ENCODE measurements at regions not wholly inside any gene's neighbourhood (a gene's known extent, or its start where the extent isn't known, plus 50 kb on each side); places are given as distances from the start of the nearest gene placed in this dataset.

- no peak for DNase-seq
- H2BK12ac ChIP-seq (ENCODE audit: insufficient read length, low read depth, low read length): no peak overlapping the region
- 0 out of 7 replicates have a peak overlapping the region, but pooled peaks of 1 of the 3 experiments have one; percentile 30 for H3K27ac Mint-ChIP-seq
- H3K27me3 ChIP-seq (ENCODE audit: insufficient read depth, low read length): no peaks in the 10 kb centered on the region
- no peak overlapping the region for H3K23ac ChIP-seq (ENCODE audit: insufficient read length, low read depth, low read length)
- H4K5ac ChIP-seq (ENCODE audit: insufficient read length, low read depth, low read length): no peak overlapping the region
- no peaks in the 10 kb centered on the region for H3K9me3 Mint-ChIP-seq
- H3K9ac ChIP-seq (ENCODE audit: extremely low read depth, insufficient read length, low read length): no peak overlapping the region
- no peaks in the 10 kb centered on the region for H4K20me1 ChIP-seq (ENCODE audit: control insufficient read depth, insufficient read depth, insufficient read length)
- no peak overlapping the region for H2AFZ ChIP-seq (ENCODE audit: low read length)
- no peak overlapping the region for H3K4me3 Mint-ChIP-seq
- H3K27ac ChIP-seq (ENCODE audit: insufficient read length, low read depth, low read length): no peak overlapping the region
- H2BK15ac ChIP-seq (ENCODE audit: low read depth, low read length): no peak overlapping the region
- WGBS (ENCODE audit: extremely low coverage, insufficient read length, low lambda C conversion rate): no CpG with 5 or more reads among the region's 2 CpGs
- H3K14ac ChIP-seq (ENCODE audit: insufficient read depth, low read length): no peak overlapping the region
- no peaks in the 10 kb centered on the region for H3K36me3 Mint-ChIP-seq (ENCODE audit: insufficient read depth in 1 of 3, low read depth in 3 of 3)
- H3K23me2 ChIP-seq (ENCODE audit: insufficient read length, low read depth, low read length, poor library complexity, severe bottlenecking): no peaks in the 10 kb centered on the region
- no peak overlapping the region for H2BK5ac ChIP-seq (ENCODE audit: insufficient read length, low read length)
- H3K4me1 ChIP-seq (ENCODE audit: insufficient read depth, low read length): no peaks in the 10 kb centered on the region
- no peak overlapping the region for H4K8ac ChIP-seq (replicated peaks; ENCODE audit: insufficient read length, low read depth, low read length)
- H4K91ac ChIP-seq (ENCODE audit: insufficient read length, low read depth, low read length): no peak overlapping the region
- no peak overlapping the region for H2BK20ac ChIP-seq (ENCODE audit: low read depth, low read length, poor library complexity, severe bottlenecking)
- H2BK120ac ChIP-seq (ENCODE audit: low read depth, low read length, poor library complexity, severe bottlenecking): no peak overlapping the region
- no peaks in the 10 kb centered on the region for H3K79me1 ChIP-seq (ENCODE audit: insufficient read depth, low read depth, low read length, poor library complexity, severe bottlenecking)
- no peaks in the 10 kb centered on the region for H3K9me3 ChIP-seq (ENCODE audit: control insufficient read depth, low read depth, low read length)
- no peak overlapping the region for H3K4ac ChIP-seq (ENCODE audit: low read depth, low read length)
- H3K56ac ChIP-seq (ENCODE audit: insufficient read length, low read depth, low read length): no peak overlapping the region
- no peaks in the 10 kb centered on the region for H3K27me3 Mint-ChIP-seq (ENCODE audit: low read depth)
- no peaks in the 10 kb centered on the region for H3K79me2 ChIP-seq (ENCODE audit: insufficient read depth, low read length)
- H3K18ac ChIP-seq (ENCODE audit: insufficient read length, low read depth, low read length): no peak overlapping the region
- no peak for TF ChIP-seq CTCF (conservative IDR thresholded peaks at IDR 0.05)
- no peak overlapping the region for H3T11ph ChIP-seq (ENCODE audit: low read length)
- no peak overlapping the region for H3K4me2 ChIP-seq (ENCODE audit: insufficient read depth, insufficient read length, low read length)
- peaks cover 0 to 2% of the 10 kb centered on the region in 2 experiments; a peak in 1 of 4 replicates for H3K4me1 Mint-ChIP-seq
- no peak overlapping the region for H2AK5ac ChIP-seq (ENCODE audit: insufficient read length, low read length)
These were observed 72.4 kb upstream of the SNX2 start for GRCh38 chr5:122702524-122702875.

All from H9 (cell line).